Liver (tissue), 8 donors: ENCODE measurements at regions not wholly inside any gene's neighbourhood (a gene's known extent, or its start where the extent isn't known, plus 50 kb on each side); places are given as distances from the start of the nearest gene placed in this dataset.

Source experiments
- DNase-seq: peaks from one replicate; pipeline ENCODE4 v3.0.0-alpha.2; 2017; ENCODE audit warnings: low spot score
- H3K27ac ChIP-seq, 2 donors: one replicate each; pipeline ENCODE4 v1.7.0; 2013; ENCODE audit warnings: inconsistent platforms in 2 of 2, low read length in 2 of 2, control low read depth in 1 of 2, low read depth in 1 of 2, mild to moderate bottlenecking in 1 of 2
- H3K27me3 ChIP-seq, 4 donors: one replicate each; pipeline versions ENCODE4 v1.6.1 to v1.7.0; 2013; ENCODE audit warnings: low read length in 3 of 4, inconsistent platforms in 1 of 4, mild to moderate bottlenecking in 1 of 4, moderate library complexity in 1 of 4; ENCODE audit not compliant: control insufficient read depth in 4 of 4, insufficient read depth in 4 of 4
- H3K36me3 ChIP-seq, 4 donors: one replicate each; pipeline versions ENCODE4 v1.6.1 to v1.7.0; 2013; ENCODE audit warnings: low read length in 3 of 4, mild to moderate bottlenecking in 3 of 4, low read depth in 1 of 4, moderate library complexity in 1 of 4; ENCODE audit not compliant: control insufficient read depth in 4 of 4, insufficient read depth in 3 of 4
- H3K4me1 ChIP-seq, 4 donors: one replicate each; pipeline versions ENCODE4 v1.6.1 to v1.7.0; 2013; ENCODE audit warnings: low read length in 3 of 4, mild to moderate bottlenecking in 3 of 4, moderate library complexity in 1 of 4; ENCODE audit not compliant: control insufficient read depth in 4 of 4, insufficient read depth in 4 of 4
- H3K4me3 ChIP-seq, 3 donors: one replicate each; pipeline versions ENCODE4 v1.6.1 to v1.7.0; 2013; ENCODE audit warnings: low read length in 3 of 3, control low read depth in 1 of 3, low read depth in 1 of 3, mild to moderate bottlenecking in 1 of 3
- H3K9ac ChIP-seq, 2 donors: one replicate each; pipeline ENCODE4 v1.7.0; 2013; ENCODE audit warnings: low read length in 2 of 2, mild to moderate bottlenecking in 2 of 2, moderate library complexity in 2 of 2, control low read depth in 1 of 2, low read depth in 1 of 2
- H3K9me3 ChIP-seq, 4 donors: one replicate each; pipeline versions ENCODE4 v1.6.1 to v1.7.0; 2013; ENCODE audit warnings: low read length in 3 of 4; ENCODE audit not compliant: control insufficient read depth in 4 of 4
- CTCF ChIP-seq: fragments of 150-350 bp; IDR thresholded peaks from 2 replicates; pipeline ENCODE4 v1.5.1; 2017; ENCODE audit warnings: improper control_type of control experiment, low read depth, low read length; ENCODE audit not compliant: missing input control
- EGR1 ChIP-seq, 2 donors: IDR thresholded peaks; 2 replicates each; pipeline ENCODE4 v1.6.1; 2016 to 2018; ENCODE audit warnings: antibody characterized with exemption in 2 of 2, low read depth in 2 of 2
- FOXA1 ChIP-seq: IDR thresholded peaks from 2 replicates; pipeline ENCODE4 v1.6.1; 2016; ENCODE audit warnings: antibody characterized with exemption
- FOXA2 ChIP-seq: IDR thresholded peaks from 2 replicates; pipeline ENCODE4 v1.6.1; 2016; ENCODE audit warnings: antibody characterized with exemption
- GABPA ChIP-seq, 2 donors: IDR thresholded peaks in 1 of 2; conservative IDR thresholded peaks in 1 of 2; 2 replicates each; pipeline ENCODE4 v1.6.1; 2016; ENCODE audit warnings: antibody characterized with exemption in 2 of 2, mild to moderate bottlenecking in 1 of 2, moderate library complexity in 1 of 2
- HNF4A ChIP-seq, 2 donors: conservative IDR thresholded peaks; 2 replicates each; pipeline ENCODE4 v1.6.1; 2016; ENCODE audit warnings: antibody characterized with exemption in 2 of 2, mild to moderate bottlenecking in 2 of 2
- HNF4G ChIP-seq: IDR thresholded peaks from 2 replicates; pipeline ENCODE4 v1.6.1; 2016; ENCODE audit warnings: antibody characterized with exemption
- JUND ChIP-seq, 2 donors: IDR thresholded peaks; 2 replicates each; pipeline ENCODE4 v1.6.1; 2016; ENCODE audit warnings: antibody characterized with exemption in 2 of 2
- MAX ChIP-seq: IDR thresholded peaks from 2 replicates; pipeline ENCODE4 v1.6.1; 2016; ENCODE audit warnings: antibody characterized with exemption
- NR2F2 ChIP-seq: IDR thresholded peaks from 2 replicates; pipeline ENCODE4 v1.6.1; 2016; ENCODE audit warnings: antibody characterized with exemption
- RAD21 ChIP-seq, 2 donors: IDR thresholded peaks; 2 replicates each; pipeline ENCODE4 v1.6.1; 2016; ENCODE audit warnings: antibody characterized with exemption in 2 of 2, mild to moderate bottlenecking in 2 of 2
- RXRA ChIP-seq, 2 donors: IDR thresholded peaks; 2 replicates each; pipeline ENCODE4 v1.6.1; 2017 to 2018; ENCODE audit warnings: antibody characterized with exemption in 2 of 2, mild to moderate bottlenecking in 1 of 2
- SP1 ChIP-seq: IDR thresholded peaks from 2 replicates; pipeline ENCODE4 v1.6.1; 2018; ENCODE audit warnings: antibody characterized with exemption, mild to moderate bottlenecking
- TAF1 ChIP-seq: conservative IDR thresholded peaks from 2 replicates; pipeline ENCODE4 v1.6.1; 2016; ENCODE audit warnings: antibody characterized with exemption, mild to moderate bottlenecking
- YY1 ChIP-seq: IDR thresholded peaks from 2 replicates; pipeline ENCODE4 v1.6.1; 2016; ENCODE audit warnings: antibody characterized with exemption, mild to moderate bottlenecking
- WGBS: extraction: QIAGEN DNeasy Blood & Tissue Kit; methylation state at CpG from one replicate; pipeline ENCODE4 v1.1.7; 2013; 5-methylcytosine and 5-hydroxymethylcytosine counted together
- TF ChIP-seq, protein P1 (sequence below): IDR thresholded peaks from 2 replicates; pipeline ENCODE4 v1.6.1; 2016; ENCODE audit warnings: antibody characterized with exemption
- TF ChIP-seq, protein P2 (sequence below): IDR thresholded peaks from 2 replicates; pipeline ENCODE4 v1.6.1; 2016; ENCODE audit warnings: antibody characterized with exemption
- donor health status: healthy.
- donor health status: healthy.
- donor health status: healthy.
- donor health status: healthy.
- donor health status: healthy.

GRCh38 chr2:22694856-22695255, 690.1 kb upstream of the KLHL29 start:
- TF ChIP-seq EGR1 (IDR thresholded peaks at IDR 0.05; ENCODE audit: low read depth in 2 of 2) (no peak), FOXA2 (no peak), MAX (no peak), CTCF (no peak), FOXA1 (no peak), RXRA (IDR thresholded peaks at IDR 0.05) (no peak), NR2F2 (no peak), YY1 (no peak), RAD21 (IDR thresholded peaks at IDR 0.05) (no peak), JUND (IDR thresholded peaks at IDR 0.05) (no peak), TAF1 (no peak), SP1 (no peak), HNF4A (conservative IDR thresholded peaks at IDR 0.05) (no peak), HNF4G (no peak)
- TF ChIP-seq, protein P1, sequence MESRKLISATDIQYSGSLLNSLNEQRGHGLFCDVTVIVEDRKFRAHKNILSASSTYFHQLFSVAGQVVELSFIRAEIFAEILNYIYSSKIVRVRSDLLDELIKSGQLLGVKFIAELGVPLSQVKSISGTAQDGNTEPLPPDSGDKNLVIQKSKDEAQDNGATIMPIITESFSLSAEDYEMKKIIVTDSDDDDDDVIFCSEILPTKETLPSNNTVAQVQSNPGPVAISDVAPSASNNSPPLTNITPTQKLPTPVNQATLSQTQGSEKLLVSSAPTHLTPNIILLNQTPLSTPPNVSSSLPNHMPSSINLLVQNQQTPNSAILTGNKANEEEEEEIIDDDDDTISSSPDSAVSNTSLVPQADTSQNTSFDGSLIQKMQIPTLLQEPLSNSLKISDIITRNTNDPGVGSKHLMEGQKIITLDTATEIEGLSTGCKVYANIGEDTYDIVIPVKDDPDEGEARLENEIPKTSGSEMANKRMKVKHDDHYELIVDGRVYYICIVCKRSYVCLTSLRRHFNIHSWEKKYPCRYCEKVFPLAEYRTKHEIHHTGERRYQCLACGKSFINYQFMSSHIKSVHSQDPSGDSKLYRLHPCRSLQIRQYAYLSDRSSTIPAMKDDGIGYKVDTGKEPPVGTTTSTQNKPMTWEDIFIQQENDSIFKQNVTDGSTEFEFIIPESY: no peak
- TF ChIP-seq, protein P2, sequence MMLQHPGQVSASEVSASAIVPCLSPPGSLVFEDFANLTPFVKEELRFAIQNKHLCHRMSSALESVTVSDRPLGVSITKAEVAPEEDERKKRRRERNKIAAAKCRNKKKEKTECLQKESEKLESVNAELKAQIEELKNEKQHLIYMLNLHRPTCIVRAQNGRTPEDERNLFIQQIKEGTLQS: no peak
- WGBS: 46% methylated on average over 1 of the region's 1 CpG
- Histone ChIP-seq H3K27ac (no peak overlapping the region), H3K9ac (no peak overlapping the region), H3K4me1 (no peaks in the 10 kb centered on the region), H3K9me3 (no peaks in the 10 kb centered on the region), H3K36me3 (no peaks in the 10 kb centered on the region), H3K27me3 (no peaks in the 10 kb centered on the region), H3K4me3 (no peak overlapping the region)
- DNase-seq: no peak

DNA sequence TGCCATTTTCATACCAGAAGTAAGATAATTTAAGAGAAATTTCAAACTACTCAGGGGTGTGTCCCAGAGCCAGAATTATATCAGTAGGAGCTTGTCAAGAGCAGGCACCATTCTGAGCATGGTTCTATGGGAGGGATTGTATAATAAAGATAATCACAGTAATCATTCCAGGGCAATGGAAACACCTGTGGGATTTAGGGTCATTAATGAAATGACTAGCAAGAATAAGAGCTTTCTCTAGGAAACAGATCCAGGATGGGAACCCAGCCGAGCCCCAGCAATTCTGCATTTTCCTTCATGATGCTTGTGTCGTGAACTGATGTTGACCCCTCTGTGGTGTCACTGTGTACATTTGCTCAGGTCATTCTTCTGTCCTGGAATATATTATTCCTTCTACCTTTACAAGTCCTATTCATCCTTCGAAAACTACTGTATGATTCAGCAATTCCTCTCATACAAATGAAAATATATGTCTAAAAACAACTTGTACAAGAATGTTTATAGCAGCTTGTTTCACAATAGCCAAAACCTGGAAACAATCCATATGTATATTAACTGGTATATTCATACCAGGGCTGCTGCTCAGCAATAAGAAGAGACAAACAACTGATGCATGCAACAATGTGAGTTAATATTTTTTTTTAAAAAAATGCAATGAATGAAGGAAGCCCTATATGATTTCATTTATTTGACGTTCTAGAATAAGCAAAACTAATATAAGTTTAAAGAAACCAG, 687.8 kb upstream of the KLHL29 start:
- 82% methylated on average over 4 of the region's 4 CpGs for WGBS
- H3K9ac ChIP-seq: no peak overlapping the region
- H3K9me3 ChIP-seq: no peaks in the 10 kb centered on the region
- no peaks in the 10 kb centered on the region for H3K4me1 ChIP-seq
- no peak overlapping the region for H3K27ac ChIP-seq
- no peaks in the 10 kb centered on the region for H3K36me3 ChIP-seq
- no peak overlapping the region for H3K4me3 ChIP-seq
- H3K27me3 ChIP-seq: no peaks in the 10 kb centered on the region
- TF ChIP-seq FOXA1: no peak
- TF ChIP-seq CTCF: no peak
- no peak for TF ChIP-seq MAX
- TF ChIP-seq FOXA2: no peak
- TF ChIP-seq GABPA (IDR thresholded peaks at IDR 0.05 in 1 of 2, conservative IDR thresholded peaks at IDR 0.05 in 1 of 2): no peak
- no peak for TF ChIP-seq EGR1 (IDR thresholded peaks at IDR 0.05; ENCODE audit: low read depth in 2 of 2)
- DNase-seq: no peak
